Epithelial cell of proximal tubule (primary cell): ENCODE measurements at regions not wholly inside any gene's neighbourhood (a gene's known extent, or its start where the extent isn't known, plus 50 kb on each side); places are given as distances from the start of the nearest gene placed in this dataset.

Source experiments
- DNase-seq: peaks from one replicate; pipeline ENCODE4 v3.0.0-alpha.2; 2011; ENCODE audit warnings: low read depth
- H3K4me3 ChIP-seq: 2 replicates; pipeline ENCODE4 v1.5.1; 2011; ENCODE audit warnings: low read depth, mild to moderate bottlenecking, low read length
- TF ChIP-seq, protein P1 (sequence below): conservative IDR thresholded peaks from 2 replicates; pipeline ENCODE4 v1.5.1; 2012; ENCODE audit warnings: low read depth, mild to moderate bottlenecking, low read length

- no peak overlapping the region for H3K4me3 ChIP-seq
- TF ChIP-seq, protein P1, sequence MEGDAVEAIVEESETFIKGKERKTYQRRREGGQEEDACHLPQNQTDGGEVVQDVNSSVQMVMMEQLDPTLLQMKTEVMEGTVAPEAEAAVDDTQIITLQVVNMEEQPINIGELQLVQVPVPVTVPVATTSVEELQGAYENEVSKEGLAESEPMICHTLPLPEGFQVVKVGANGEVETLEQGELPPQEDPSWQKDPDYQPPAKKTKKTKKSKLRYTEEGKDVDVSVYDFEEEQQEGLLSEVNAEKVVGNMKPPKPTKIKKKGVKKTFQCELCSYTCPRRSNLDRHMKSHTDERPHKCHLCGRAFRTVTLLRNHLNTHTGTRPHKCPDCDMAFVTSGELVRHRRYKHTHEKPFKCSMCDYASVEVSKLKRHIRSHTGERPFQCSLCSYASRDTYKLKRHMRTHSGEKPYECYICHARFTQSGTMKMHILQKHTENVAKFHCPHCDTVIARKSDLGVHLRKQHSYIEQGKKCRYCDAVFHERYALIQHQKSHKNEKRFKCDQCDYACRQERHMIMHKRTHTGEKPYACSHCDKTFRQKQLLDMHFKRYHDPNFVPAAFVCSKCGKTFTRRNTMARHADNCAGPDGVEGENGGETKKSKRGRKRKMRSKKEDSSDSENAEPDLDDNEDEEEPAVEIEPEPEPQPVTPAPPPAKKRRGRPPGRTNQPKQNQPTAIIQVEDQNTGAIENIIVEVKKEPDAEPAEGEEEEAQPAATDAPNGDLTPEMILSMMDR, result no peak
- no peak for DNase-seq
These were observed 157.6 kb upstream of the CCDC68 start for GRCh38 chr18:55116863-55117262.

GRCh38 chr18:55115606-55116005, 156.3 kb upstream of the CCDC68 start:
- H3K4me3 ChIP-seq, result no peak overlapping the region
- TF ChIP-seq, protein P1, result no peak
- no peak for DNase-seq

GRCh38 chr18:55114876-55115275, 155.6 kb upstream of the CCDC68 start:
- TF ChIP-seq, protein P1, result no peak
- DNase-seq, result no peak
- no peak overlapping the region for H3K4me3 ChIP-seq

DNA sequence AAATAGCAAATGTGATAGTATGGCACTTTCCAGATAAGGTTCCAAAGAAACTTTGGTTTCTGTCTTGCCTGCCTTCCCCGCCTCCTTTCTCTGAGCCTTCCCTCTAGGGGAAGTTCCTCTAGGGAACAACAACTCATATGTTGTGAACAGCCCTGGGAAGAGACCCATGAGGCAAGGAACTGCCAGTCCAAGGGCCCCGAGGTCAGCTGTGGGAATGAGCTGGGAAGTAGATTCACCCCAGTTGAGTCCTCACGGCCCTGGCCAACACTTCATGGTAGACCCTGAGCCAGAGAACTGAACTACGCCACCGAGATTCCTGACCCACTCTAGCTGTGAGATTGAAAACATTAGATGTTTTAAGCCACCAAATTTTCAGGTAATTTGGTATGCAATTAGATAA, 154.5 kb upstream of the CCDC68 start:
- DNase-seq, result no peak

DNA sequence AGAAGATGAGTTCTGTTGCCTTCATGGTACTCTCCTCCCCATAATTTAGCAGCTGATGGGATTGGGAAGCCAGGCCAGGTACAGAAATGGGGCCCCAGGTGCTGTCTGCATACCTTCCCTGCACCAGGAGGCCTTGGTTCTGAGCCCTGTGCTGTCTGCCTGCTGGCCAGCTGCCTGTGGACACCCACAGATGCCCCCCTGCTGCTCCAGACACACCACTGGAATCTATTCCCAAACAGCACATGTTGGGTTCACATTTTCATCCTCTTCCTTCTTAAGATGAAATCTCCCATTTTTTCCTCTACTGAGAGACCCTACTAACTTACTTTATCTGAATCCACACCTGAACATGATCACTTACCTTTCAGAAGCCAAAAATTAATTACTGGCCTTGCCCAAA, 152.0 kb upstream of the CCDC68 start:
- DNase-seq, result no peak
- TF ChIP-seq, protein P1, result no peak
- no peak overlapping the region for H3K4me3 ChIP-seq

More for the DNA sequence above, 154.5 kb upstream of the CCDC68 start:
- H3K4me3 ChIP-seq, result no peak overlapping the region
- TF ChIP-seq, protein P1, result no peak

DNA sequence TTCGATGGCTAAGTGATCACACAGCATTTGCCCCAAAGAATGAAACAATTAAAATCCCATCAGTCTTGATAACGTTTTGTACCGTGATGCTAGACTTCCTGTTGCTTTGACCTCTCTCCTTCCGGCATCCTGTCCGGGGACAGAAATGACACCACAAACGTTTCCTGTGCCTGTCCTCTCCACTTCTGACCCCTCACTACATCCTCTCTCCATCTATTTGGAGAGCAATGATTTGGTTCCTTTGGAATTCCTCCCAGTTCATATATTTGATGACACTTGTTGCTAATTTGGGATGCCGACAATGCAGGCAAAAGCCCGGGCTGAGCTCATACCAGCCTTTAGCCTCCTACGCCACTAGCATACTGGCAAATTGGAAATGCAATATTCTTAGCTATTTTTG, 151.2 kb upstream of the CCDC68 start:
- no peak for DNase-seq
- TF ChIP-seq, protein P1, result no peak
- no peak overlapping the region for H3K4me3 ChIP-seq

- TF ChIP-seq, protein P1, result no peak
- H3K4me3 ChIP-seq, result no peak overlapping the region
- DNase-seq, result no peak
These were observed 150.7 kb upstream of the CCDC68 start for GRCh38 chr18:55109818-55110414.
